ENCODE measurements at regions not wholly inside any gene's neighbourhood (a gene's known extent, or its start where the extent isn't known, plus 50 kb on each side); places are given as distances from the start of the nearest gene placed in this dataset.

- Histone ChIP-seq H3K4me3 (no peak overlapping the region), H3K9me3 (ENCODE audit: low read depth, low read length) (no peaks in the 10 kb centered on the region), H3K27ac (no peak overlapping the region), H3K36me3 (ENCODE audit: insufficient read depth, low read length) (no peaks in the 10 kb centered on the region), H3K9ac (ENCODE audit: insufficient read length) (no peak overlapping the region)
- no peak for TF ChIP-seq FOXP2 (optimal IDR thresholded peaks at IDR 0.05; ENCODE audit: control extremely low read depth, extremely low read length, insufficient read depth)
- no peak for TF ChIP-seq POLR2AphosphoS5 (IDR thresholded peaks at IDR 0.05; ENCODE audit: borderline replicate concordance, low read depth, low read length)
- TF ChIP-seq EZH2 (IDR thresholded peaks at IDR 0.05) = no peak
- no peak for DNase-seq (ENCODE audit: low read depth, low spot score)
Observed at GRCh38 chr5:68798877-68799843, 294.7 kb upstream of the SLC30A5 start.

- TF ChIP-seq FOXP2 (optimal IDR thresholded peaks at IDR 0.05; ENCODE audit: control extremely low read depth, extremely low read length, insufficient read depth) (no peak), EZH2 (IDR thresholded peaks at IDR 0.05) (no peak), POLR2AphosphoS5 (IDR thresholded peaks at IDR 0.05; ENCODE audit: borderline replicate concordance, low read depth, low read length) (no peak)
- Histone ChIP-seq H3K4me3 (no peak overlapping the region), H3K9me3 (ENCODE audit: low read depth, low read length) (no peaks in the 10 kb centered on the region; the same call in 1 of the 2 replicates), H3K27ac (no peak overlapping the region), H3K36me3 (ENCODE audit: insufficient read depth, low read length) (no peaks in the 10 kb centered on the region), H3K9ac (ENCODE audit: insufficient read length) (no peak overlapping the region)
- DNase-seq (ENCODE audit: low read depth, low spot score) = no peak
Observed at GRCh38 chr5:68802430-68802829, 291.4 kb upstream of the SLC30A5 start.

GRCh38 chr5:68803881-68804319 is 289.9 kb upstream of the SLC30A5 start:
- TF ChIP-seq FOXP2 (optimal IDR thresholded peaks at IDR 0.05; ENCODE audit: control extremely low read depth, extremely low read length, insufficient read depth) = no peak
- no peak for TF ChIP-seq EZH2 (IDR thresholded peaks at IDR 0.05)
- TF ChIP-seq POLR2AphosphoS5 (IDR thresholded peaks at IDR 0.05; ENCODE audit: borderline replicate concordance, low read depth, low read length) = no peak
- Histone ChIP-seq H3K27ac (no peak overlapping the region), H3K9me3 (ENCODE audit: low read depth, low read length) (no peaks in the 10 kb centered on the region; the same call in 1 of the 2 replicates), H3K9ac (ENCODE audit: insufficient read length) (no peak overlapping the region), H3K36me3 (ENCODE audit: insufficient read depth, low read length) (no peaks in the 10 kb centered on the region), H3K4me3 (no peak overlapping the region)
- no peak for DNase-seq (ENCODE audit: low read depth, low spot score)

GRCh38 chr5:68804343-68804742 is 289.5 kb upstream of the SLC30A5 start:
- H3K9ac ChIP-seq (ENCODE audit: insufficient read length) = no peak overlapping the region
- H3K9me3 ChIP-seq (ENCODE audit: low read depth, low read length) = no peaks in the 10 kb centered on the region; the same call in 1 of the 2 replicates
- no peaks in the 10 kb centered on the region for H3K36me3 ChIP-seq (ENCODE audit: insufficient read depth, low read length)
- no peak for DNase-seq (ENCODE audit: low read depth, low spot score)
- H3K4me3 ChIP-seq = no peak overlapping the region
- TF ChIP-seq POLR2AphosphoS5 (IDR thresholded peaks at IDR 0.05; ENCODE audit: borderline replicate concordance, low read depth, low read length) (no peak), FOXP2 (optimal IDR thresholded peaks at IDR 0.05; ENCODE audit: control extremely low read depth, extremely low read length, insufficient read depth) (no peak), EZH2 (IDR thresholded peaks at IDR 0.05) (no peak)
- H3K27ac ChIP-seq = no peak overlapping the region

- H3K4me3 ChIP-seq = no peak overlapping the region
- H3K36me3 ChIP-seq (ENCODE audit: insufficient read depth, low read length) = no peaks in the 10 kb centered on the region
- no peak overlapping the region for H3K9ac ChIP-seq (ENCODE audit: insufficient read length)
- TF ChIP-seq EZH2 (IDR thresholded peaks at IDR 0.05) (no peak), POLR2AphosphoS5 (IDR thresholded peaks at IDR 0.05; ENCODE audit: borderline replicate concordance, low read depth, low read length) (no peak), FOXP2 (optimal IDR thresholded peaks at IDR 0.05; ENCODE audit: control extremely low read depth, extremely low read length, insufficient read depth) (no peak)
- no peak for DNase-seq (ENCODE audit: low read depth, low spot score)
- no peak overlapping the region for H3K27ac ChIP-seq
- no peaks in the 10 kb centered on the region; the same call in 1 of the 2 replicates for H3K9me3 ChIP-seq (ENCODE audit: low read depth, low read length)
Observed at GRCh38 chr5:68805444-68805843, 288.4 kb upstream of the SLC30A5 start.

GRCh38 chr5:68817632-68818031 is 276.2 kb upstream of the SLC30A5 start:
- H3K9ac ChIP-seq (ENCODE audit: insufficient read length) = no peak overlapping the region
- no peak overlapping the region for H3K27ac ChIP-seq
- TF ChIP-seq POLR2AphosphoS5 (IDR thresholded peaks at IDR 0.05; ENCODE audit: borderline replicate concordance, low read depth, low read length) = no peak
- no peak for TF ChIP-seq FOXP2 (optimal IDR thresholded peaks at IDR 0.05; ENCODE audit: control extremely low read depth, extremely low read length, insufficient read depth)
- TF ChIP-seq EZH2 (IDR thresholded peaks at IDR 0.05) = no peak
- H3K36me3 ChIP-seq (ENCODE audit: insufficient read depth, low read length) = no peaks in the 10 kb centered on the region
- H3K9me3 ChIP-seq (ENCODE audit: low read depth, low read length) = no peaks in the 10 kb centered on the region
- no peak overlapping the region for H3K4me3 ChIP-seq
- DNase-seq (ENCODE audit: low read depth, low spot score) = no peak

GRCh38 chr5:68818057-68818695 is 275.6 kb upstream of the SLC30A5 start:
- H3K27ac ChIP-seq = no peak overlapping the region
- DNase-seq (ENCODE audit: low read depth, low spot score) = no peak
- H3K9ac ChIP-seq (ENCODE audit: insufficient read length) = no peak overlapping the region
- H3K4me3 ChIP-seq = no peak overlapping the region
- H3K9me3 ChIP-seq (ENCODE audit: low read depth, low read length) = no peaks in the 10 kb centered on the region
- H3K36me3 ChIP-seq (ENCODE audit: insufficient read depth, low read length) = no peaks in the 10 kb centered on the region
- TF ChIP-seq EZH2 (IDR thresholded peaks at IDR 0.05) = no peak
- no peak for TF ChIP-seq FOXP2 (optimal IDR thresholded peaks at IDR 0.05; ENCODE audit: control extremely low read depth, extremely low read length, insufficient read depth)
- no peak for TF ChIP-seq POLR2AphosphoS5 (IDR thresholded peaks at IDR 0.05; ENCODE audit: borderline replicate concordance, low read depth, low read length)

GRCh38 chr5:68818870-68819269 is 274.9 kb upstream of the SLC30A5 start:
- no peaks in the 10 kb centered on the region for H3K36me3 ChIP-seq (ENCODE audit: insufficient read depth, low read length)
- H3K9me3 ChIP-seq (ENCODE audit: low read depth, low read length) = no peaks in the 10 kb centered on the region
- no peak overlapping the region for H3K4me3 ChIP-seq
- H3K27ac ChIP-seq = no peak overlapping the region
- TF ChIP-seq POLR2AphosphoS5 (IDR thresholded peaks at IDR 0.05; ENCODE audit: borderline replicate concordance, low read depth, low read length) = no peak
- TF ChIP-seq EZH2 (IDR thresholded peaks at IDR 0.05) = no peak
- no peak for TF ChIP-seq FOXP2 (optimal IDR thresholded peaks at IDR 0.05; ENCODE audit: control extremely low read depth, extremely low read length, insufficient read depth)
- H3K9ac ChIP-seq (ENCODE audit: insufficient read length) = no peak overlapping the region
- no peak for DNase-seq (ENCODE audit: low read depth, low spot score)
